Heart right ventricle (tissue), 16 donors: ENCODE measurements at regions not wholly inside any gene's neighbourhood (a gene's known extent, or its start where the extent isn't known, plus 50 kb on each side); places are given as distances from the start of the nearest gene placed in this dataset.

Experiments used
- ATAC-seq, 8 donors: fragments of 200-7000 bp; cut with Tn5 transposase; one replicate each; pipeline ENCODE4 v1.9.1; 2020; ENCODE audit warnings: mild to moderate bottlenecking in 8 of 8, moderate library complexity in 8 of 8, moderate number of reproducible peaks in 1 of 8
- DNase-seq, 2 donors: peaks; one replicate each; pipeline ENCODE4 v3.0.0-alpha.2; 2020
- H3K27ac ChIP-seq, 10 donors: fragments of 200-600 bp; sonication (generic) in 2 of 10; one replicate each; pipeline versions ENCODE4 v1.5.0 to v1.8.0; 2020 to 2022; ENCODE audit warnings: mild to moderate bottlenecking in 3 of 10
- H3K27me3 ChIP-seq, 7 donors: fragments of 200-600 bp; one replicate each; pipeline ENCODE4 v1.8.0; 2021 to 2022; ENCODE audit warnings: mild to moderate bottlenecking in 2 of 7
- H3K36me3 ChIP-seq, 9 donors: fragments of 200-600 bp; sonication (generic) in 1 of 9; one replicate each; pipeline versions ENCODE4 v1.5.0 to v1.8.0; 2020 to 2022; ENCODE audit warnings: mild to moderate bottlenecking in 2 of 9
- H3K4me1 ChIP-seq, 9 donors: fragments of 200-600 bp; sonication (generic) in 1 of 9; one replicate each; pipeline versions ENCODE4 v1.5.0 to v1.8.0; 2020 to 2022; ENCODE audit warnings: mild to moderate bottlenecking in 4 of 9
- H3K4me3 ChIP-seq, 10 donors: fragments of 200-600 bp; sonication (generic) in 2 of 10; one replicate each; pipeline versions ENCODE4 v1.5.0 to v1.8.0; 2020 to 2022; ENCODE audit warnings: mild to moderate bottlenecking in 7 of 10, moderate library complexity in 2 of 10
- H3K9me3 ChIP-seq, 11 donors: fragments of 200-600 bp in 10 of 11; sonication (generic) in 2 of 11; one replicate each; pipeline versions ENCODE4 v1.5.0 to v1.8.0; 2013 to 2022; ENCODE audit warnings: mild to moderate bottlenecking in 2 of 11, control low read depth in 1 of 11, moderate library complexity in 1 of 11
- WGBS, 2 donors: extraction: QIAGEN DNeasy Blood & Tissue Kit; methylation state at CpG; one replicate each; pipeline ENCODE4 v1.1.7; 2013; ENCODE audit warnings: inconsistent platforms in 1 of 2; 5-methylcytosine and 5-hydroxymethylcytosine counted together
- intact Hi-C, 10 donors: fragments of 100-400 bp; cut with DNase I; formaldehyde crosslinking; loops; one replicate each; pipeline versions ENCODE4 v1.11.1 to v1.14.2; 2022
- TF ChIP-seq, protein P1 (sequence below), 9 donors: fragments of 200-600 bp; sonication (generic) in 2 of 9; IDR thresholded peaks; one replicate each; pipeline versions ENCODE4 v1.5.0 to v1.8.0; 2021 to 2022; ENCODE audit warnings: antibody characterized with exemption in 9 of 9, mild to moderate bottlenecking in 5 of 9, moderate library complexity in 1 of 9
- donor health status: Arrhythmogenic right ventricular cardiomyopathy.
- donor health status: ischemic (EF 13 %, LVEDD 7.1; RV severe dilation, severe dysfunction).
- donor health status: healthy with polysubstance abuse.
- donor health status: DM: no; HTN: yes; CAD: no.
- donor health status: DM: no; HTN: no; CAD: no.
- donor health status: ischemic (EF 25% LVEDD 6.9; RV normal size, moderate dysfunction).
- donor health status: ischemic (EF 25% LVEDD 5.7; RV mildly dilated, moderate dysfunction).
- donor health status: healthy.
- donor health status: DM: yes; HTN: yes; CAD: no.
- donor health status: Ischemic cardiomyopathy.
- donor health status: ischemic (EF 35%, LVEDD 5.7; RV mildly dilated, moderate dysfunction).
- donor health status: nonischemic (EF 11% LVEDD 7.7; RV severe dilation, severe dysfunction).
- donor health status: DM: yes; HTN: yes; CAD: no.
- donor health status: PGD.
- donor health status: ischemic (EF 29% LVEDD 5.4; RV normal size, mild dysfunction).
- donor health status: nonischemic (EF 23%, LVEDD 6.1; RV moderate dilation, normal function).

DNA sequence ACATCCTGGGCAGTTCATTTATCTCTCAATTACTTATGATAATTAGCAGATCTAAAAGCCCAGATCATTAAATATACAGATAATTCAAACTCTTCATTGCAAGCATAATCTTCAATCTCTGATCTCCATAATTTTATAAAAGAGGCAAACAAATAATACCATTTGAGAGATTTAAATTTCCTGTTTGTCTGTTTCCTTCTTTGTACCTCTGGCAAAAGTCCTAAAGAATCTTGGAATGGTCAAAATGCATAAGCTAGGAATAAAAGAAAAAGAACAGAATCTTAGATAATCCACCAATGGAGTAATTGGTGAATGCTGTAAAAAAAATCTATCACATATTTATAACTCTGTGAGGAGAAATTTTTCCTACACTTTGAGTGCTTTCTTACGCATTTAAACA is 1080.9 kb upstream of the ZEB2 start:
- DNase-seq, result no peak
- 97 to 98% methylated on average over 1 of the region's 1 CpG for WGBS, 2 donors
- TF ChIP-seq, protein P1, sequence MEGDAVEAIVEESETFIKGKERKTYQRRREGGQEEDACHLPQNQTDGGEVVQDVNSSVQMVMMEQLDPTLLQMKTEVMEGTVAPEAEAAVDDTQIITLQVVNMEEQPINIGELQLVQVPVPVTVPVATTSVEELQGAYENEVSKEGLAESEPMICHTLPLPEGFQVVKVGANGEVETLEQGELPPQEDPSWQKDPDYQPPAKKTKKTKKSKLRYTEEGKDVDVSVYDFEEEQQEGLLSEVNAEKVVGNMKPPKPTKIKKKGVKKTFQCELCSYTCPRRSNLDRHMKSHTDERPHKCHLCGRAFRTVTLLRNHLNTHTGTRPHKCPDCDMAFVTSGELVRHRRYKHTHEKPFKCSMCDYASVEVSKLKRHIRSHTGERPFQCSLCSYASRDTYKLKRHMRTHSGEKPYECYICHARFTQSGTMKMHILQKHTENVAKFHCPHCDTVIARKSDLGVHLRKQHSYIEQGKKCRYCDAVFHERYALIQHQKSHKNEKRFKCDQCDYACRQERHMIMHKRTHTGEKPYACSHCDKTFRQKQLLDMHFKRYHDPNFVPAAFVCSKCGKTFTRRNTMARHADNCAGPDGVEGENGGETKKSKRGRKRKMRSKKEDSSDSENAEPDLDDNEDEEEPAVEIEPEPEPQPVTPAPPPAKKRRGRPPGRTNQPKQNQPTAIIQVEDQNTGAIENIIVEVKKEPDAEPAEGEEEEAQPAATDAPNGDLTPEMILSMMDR (IDR thresholded peaks at IDR 0.05), result no peak
- no peaks in the 10 kb centered on the region for H3K36me3 ChIP-seq
- intact Hi-C loops, result no loop called here
- H3K4me3 ChIP-seq, result no peak overlapping the region
- H3K9me3 ChIP-seq, result peaks cover 0 to 3% (median 0%) of the 10 kb centered on the region in 11 donors
- no peaks in the 10 kb centered on the region for H3K27me3 ChIP-seq
- H3K4me1 ChIP-seq, result peaks cover 0 to 8% (median 0%) of the 10 kb centered on the region in 9 donors
- no peak for ATAC-seq
- no peak overlapping the region for H3K27ac ChIP-seq

- Histone ChIP-seq H3K4me3 (no peak overlapping the region), H3K4me1 (peaks cover 0 to 8% (median 0%) of the 10 kb centered on the region in 9 donors), H3K9me3 (peaks cover 0 to 3% (median 0%) of the 10 kb centered on the region in 11 donors), H3K36me3 (no peaks in the 10 kb centered on the region), H3K27ac (no peak overlapping the region), H3K27me3 (no peaks in the 10 kb centered on the region)
- no peak for ATAC-seq
- no peak for DNase-seq
- intact Hi-C loops, result no loop called here
- TF ChIP-seq, protein P1 (IDR thresholded peaks at IDR 0.05), result no peak
These were observed 1079.8 kb upstream of the ZEB2 start for GRCh38 chr2:145599756-145600155.

DNA sequence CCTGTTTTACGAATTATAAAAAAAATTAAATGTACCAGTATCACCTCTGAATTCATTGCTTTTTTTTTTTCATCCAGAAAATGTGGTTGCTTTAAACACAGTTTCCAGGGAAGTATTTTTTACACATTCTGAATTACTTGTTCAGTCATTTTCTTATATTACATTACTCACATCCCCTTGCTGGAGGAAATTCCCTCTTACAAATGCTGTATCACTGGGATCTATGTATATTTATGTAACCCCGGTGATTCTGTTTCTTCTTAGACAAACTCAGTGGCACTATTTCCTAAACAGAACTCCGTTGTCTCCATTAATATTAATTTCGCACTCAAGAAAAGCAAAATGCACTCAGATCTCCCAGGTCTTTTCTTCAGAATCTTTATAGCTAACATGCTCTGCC is 1078.5 kb upstream of the ZEB2 start:
- no peak overlapping the region for H3K27ac ChIP-seq
- WGBS, 2 donors, result 82 to 86% methylated on average over 4 of the region's 4 CpGs
- H3K27me3 ChIP-seq, result no peaks in the 10 kb centered on the region
- ATAC-seq, result no peak
- H3K9me3 ChIP-seq, result peaks cover 0 to under 1% (median 0%) of the 10 kb centered on the region in 11 donors
- TF ChIP-seq, protein P1 (IDR thresholded peaks at IDR 0.05), result no peak
- peaks cover 0 to 13% (median 0%) of the 10 kb centered on the region in 9 donors for H3K4me1 ChIP-seq
- no peak for DNase-seq
- no peaks in the 10 kb centered on the region for H3K36me3 ChIP-seq
- intact Hi-C loops, result no loop called here
- no peak overlapping the region for H3K4me3 ChIP-seq

DNA sequence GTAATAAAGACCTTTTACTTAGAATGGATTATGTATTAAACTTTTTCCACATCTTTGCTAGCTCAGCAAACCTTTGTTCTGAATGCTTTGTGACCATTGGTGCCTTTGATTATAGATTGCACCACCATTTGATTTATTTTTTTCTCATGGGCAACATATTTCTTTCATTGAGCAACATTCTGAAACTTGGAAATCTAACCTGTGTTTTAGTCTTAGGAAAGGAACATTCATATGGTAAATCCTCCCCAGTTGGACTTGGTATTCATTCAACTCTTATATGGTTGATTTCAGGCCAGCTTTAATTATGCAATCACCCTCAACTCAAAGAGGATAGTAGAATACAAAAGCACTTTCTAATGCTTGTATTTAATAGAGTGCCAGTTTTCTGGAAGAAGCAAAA is 1077.9 kb upstream of the ZEB2 start:
- no peak for ATAC-seq
- no peaks in the 10 kb centered on the region for H3K36me3 ChIP-seq
- TF ChIP-seq, protein P1 (IDR thresholded peaks at IDR 0.05), result no peak
- no peak overlapping the region for H3K27ac ChIP-seq
- no peak overlapping the region for H3K4me3 ChIP-seq
- H3K9me3 ChIP-seq, result no peaks in the 10 kb centered on the region
- intact Hi-C loops, result no loop called here
- H3K4me1 ChIP-seq, result peaks cover 0 to 13% (median 0%) of the 10 kb centered on the region in 9 donors
- H3K27me3 ChIP-seq, result no peaks in the 10 kb centered on the region
- DNase-seq, result no peak

DNA sequence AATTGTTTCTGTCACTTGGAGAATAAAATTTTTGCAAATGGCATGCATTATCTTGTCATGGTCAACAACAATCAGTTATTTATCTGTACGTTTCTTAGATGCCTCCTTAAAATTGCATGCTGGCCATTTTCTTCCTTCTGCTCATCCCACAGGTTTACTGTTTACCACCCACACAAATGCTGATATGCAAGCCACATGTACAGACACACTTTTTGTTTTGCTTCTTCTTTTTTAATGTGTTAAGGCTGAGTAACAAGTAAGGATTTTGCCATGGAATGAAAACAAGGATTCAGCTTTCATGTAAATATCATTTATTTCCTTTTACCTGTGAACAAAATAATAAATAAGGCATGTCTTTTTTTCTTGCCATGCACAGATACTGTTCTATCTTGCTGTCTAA is 1077.1 kb upstream of the ZEB2 start:
- Histone ChIP-seq H3K27me3 (no peaks in the 10 kb centered on the region), H3K36me3 (no peaks in the 10 kb centered on the region), H3K27ac (no peak overlapping the region), H3K9me3 (no peaks in the 10 kb centered on the region), H3K4me3 (no peak overlapping the region), H3K4me1 (peaks cover 0 to 13% (median 0%) of the 10 kb centered on the region in 9 donors)
- WGBS, 2 donors, result 63 to 78% methylated on average over 1 of the region's 1 CpG
- no peak for DNase-seq
- intact Hi-C loops, result no loop called here
- TF ChIP-seq, protein P1 (IDR thresholded peaks at IDR 0.05), result no peak
- ATAC-seq, result no peak
